ENCODE measurements at regions not wholly inside any gene's neighbourhood (a gene's known extent, or its start where the extent isn't known, plus 50 kb on each side); places are given as distances from the start of the nearest gene placed in this dataset.

- FAIRE-seq: no peak
- CTCF ChIA-PET: no interaction called here
Observed at GRCh38 chr1:191398551-191398950, 759.7 kb upstream of the RGS18 start.

GRCh38 chr1:191405417-191405816 lies 752.8 kb upstream of the RGS18 start:
- no peak overlapping the region for H3K9ac ChIP-seq (ENCODE audit: control insufficient read depth, insufficient read depth, low read length)
- 0% methylated on average over 3 of the region's 3 CpGs for WGBS (ENCODE audit: insufficient coverage, insufficient replicate concordance, low lambda C conversion rate, missing lambda C conversion rate)
- no peaks in the 10 kb centered on the region for H3K4me1 ChIP-seq (ENCODE audit: control insufficient read depth, insufficient read depth, low read length)
- in situ Hi-C loops (cut with MboI): no loop called here
- H3K4me3 ChIP-seq: no peak overlapping the region
- no TSS peak for BruUV-seq (replicated peaks)
- intact Hi-C loops (cut with micrococcal nuclease; ENCODE audit: unreplicated experiment): no loop called here
- H3K79me2 ChIP-seq (ENCODE audit: control insufficient read depth, insufficient read depth, low read length): no peaks in the 10 kb centered on the region
- no peak overlapping the region for H3K27ac ChIP-seq (ENCODE audit: control insufficient read depth, insufficient read depth)
- H3K4me2 ChIP-seq (ENCODE audit: control insufficient read depth, insufficient read depth): no peak overlapping the region
- ATAC-seq (no peak), FAIRE-seq (no peak), DNase-seq (ENCODE audit: low read depth, low spot score) (no peak)
- CTCF ChIA-PET: no interaction called here
- no peaks in the 10 kb centered on the region for H3K9me3 ChIP-seq (replicated peaks; ENCODE audit: control insufficient read depth, insufficient read depth, low read length)
- no peaks in the 10 kb centered on the region for H3K36me3 ChIP-seq (ENCODE audit: control insufficient read depth in 2 of 2, insufficient read depth in 2 of 2, low read length in 1 of 2)
- H4K20me1 ChIP-seq (ENCODE audit: control insufficient read depth, insufficient read depth): no peaks in the 10 kb centered on the region
- no peaks in the 10 kb centered on the region for H3K27me3 ChIP-seq (replicated peaks in 1 of 2; ENCODE audit: control insufficient read depth in 2 of 2, insufficient read depth in 2 of 2, low read length in 1 of 2)
- no peak overlapping the region for H2AFZ ChIP-seq (ENCODE audit: control insufficient read depth, low read depth, low read length)
- POLR2A ChIA-PET: no interaction called here
- SMC1A ChIA-PET (ENCODE audit: uncharacterized antibody, unreplicated experiment): no interaction called here
- RAD21 ChIA-PET (ENCODE audit: unreplicated experiment): no interaction called here
- TF ChIP-seq KAT2A (conservative IDR thresholded peaks at IDR 0.05; ENCODE audit: control insufficient read depth, low read depth, low read length) (no peak), STAT3 (IDR thresholded peaks at IDR 0.05; ENCODE audit: low read depth, low read length) (no peak), ELK1 (IDR thresholded peaks at IDR 0.05; ENCODE audit: low read depth, low read length) (no peak), HDAC6 (IDR thresholded peaks at IDR 0.05; ENCODE audit: unreplicated experiment) (no peak), BCL3 (IDR thresholded peaks at IDR 0.05; ENCODE audit: borderline replicate concordance, insufficient read depth, low read depth, low read length, poor library complexity, severe bottlenecking) (no peak), JUNB (IDR thresholded peaks at IDR 0.05) (no peak), NR2C1 (IDR thresholded peaks at IDR 0.05) (no peak), CHD1 (IDR thresholded peaks at IDR 0.05; ENCODE audit: low read depth, low read length) (no peak), ZNF207 (IDR thresholded peaks at IDR 0.05; ENCODE audit: borderline replicate concordance) (no peak), SP1 (IDR thresholded peaks at IDR 0.05; ENCODE audit: low read depth, low read length) (no peak), CEBPB (IDR thresholded peaks at IDR 0.05; ENCODE audit: borderline replicate concordance in 1 of 2, low read depth in 2 of 2, low read length in 2 of 2) (no peak), PRDM15 (CRISPR knock-in tag; IDR thresholded peaks at IDR 0.05) (no peak), TBL1XR1 (IDR thresholded peaks at IDR 0.05; ENCODE audit: low read depth, low read length) (no peak)

More at GRCh38 chr1:191398551-191398950, 759.7 kb upstream of the RGS18 start:
- Histone ChIP-seq H3K4me2 (ENCODE audit: control insufficient read depth, insufficient read depth) (no peak overlapping the region), H4K20me1 (ENCODE audit: control insufficient read depth, insufficient read depth) (no peaks in the 10 kb centered on the region), H3K9ac (ENCODE audit: control insufficient read depth, insufficient read depth, low read length) (no peak overlapping the region), H3K27me3 (replicated peaks in 1 of 2; ENCODE audit: control insufficient read depth in 2 of 2, insufficient read depth in 2 of 2, low read length in 1 of 2) (no peaks in the 10 kb centered on the region), H3K79me2 (ENCODE audit: control insufficient read depth, insufficient read depth, low read length) (no peaks in the 10 kb centered on the region), H2AFZ (ENCODE audit: control insufficient read depth, low read depth, low read length) (no peak overlapping the region), H3K36me3 (ENCODE audit: control insufficient read depth in 2 of 2, insufficient read depth in 2 of 2, low read length in 1 of 2) (no peaks in the 10 kb centered on the region), H3K9me3 (replicated peaks; ENCODE audit: control insufficient read depth, insufficient read depth, low read length) (no peaks in the 10 kb centered on the region), H3K27ac (ENCODE audit: control insufficient read depth, insufficient read depth) (no peak overlapping the region), H3K4me3 (no peak overlapping the region), H3K4me1 (ENCODE audit: control insufficient read depth, insufficient read depth, low read length) (no peaks in the 10 kb centered on the region)
- no peak for DNase-seq (ENCODE audit: low read depth, low spot score)
- SMC1A ChIA-PET (ENCODE audit: uncharacterized antibody, unreplicated experiment): no interaction called here
- BruUV-seq (replicated peaks): no TSS peak
- no peak for TF ChIP-seq SMARCA5 (IDR thresholded peaks at IDR 0.05)
- POLR2A ChIA-PET: no interaction called here
- intact Hi-C loops (cut with micrococcal nuclease; ENCODE audit: unreplicated experiment): no loop called here
- ATAC-seq: no peak
- 1% methylated on average over 4 of the region's 4 CpGs for WGBS (ENCODE audit: insufficient coverage, insufficient replicate concordance, low lambda C conversion rate, missing lambda C conversion rate)
- RAD21 ChIA-PET (ENCODE audit: unreplicated experiment): no interaction called here
- in situ Hi-C loops (cut with MboI): no loop called here

Measured in GM12878 (cell line).